ENCODE measurements at regions not wholly inside any gene's neighbourhood (a gene's known extent, or its start where the extent isn't known, plus 50 kb on each side); places are given as distances from the start of the nearest gene placed in this dataset.

DNA sequence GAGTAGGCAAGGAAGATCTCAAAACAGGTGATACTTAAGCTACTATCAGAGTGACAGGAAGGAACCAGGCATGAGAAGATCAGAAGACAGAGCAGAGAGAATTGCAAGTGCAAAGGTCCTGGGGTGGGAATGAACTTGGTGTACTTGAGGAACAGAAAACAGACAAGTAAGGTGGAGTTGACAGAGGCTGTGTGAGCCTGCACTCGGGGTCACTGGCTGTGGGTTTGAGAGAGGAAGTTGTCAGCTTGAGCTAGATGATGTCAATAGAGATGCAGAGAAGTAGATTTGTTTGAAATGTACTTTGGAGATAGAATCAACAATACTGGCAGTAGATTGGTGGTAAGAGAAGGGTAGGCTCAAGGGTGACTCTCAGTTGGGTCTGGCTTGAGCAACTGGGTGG is 209.5 kb downstream of the CLIC5 start:
- Mint-ChIP-seq H3K9me3 (no peaks in the 10 kb centered on the region), H3K4me1 (peaks cover 11% of the 10 kb centered on the region), H3K4me3 (no peak overlapping the region), H3K36me3 (peaks cover 6% of the 10 kb centered on the region), H3K27ac (no peak overlapping the region)
- ATAC-seq, result no peak
- no peak for DNase-seq (ENCODE audit: low spot score in 2 of 2)

DNA sequence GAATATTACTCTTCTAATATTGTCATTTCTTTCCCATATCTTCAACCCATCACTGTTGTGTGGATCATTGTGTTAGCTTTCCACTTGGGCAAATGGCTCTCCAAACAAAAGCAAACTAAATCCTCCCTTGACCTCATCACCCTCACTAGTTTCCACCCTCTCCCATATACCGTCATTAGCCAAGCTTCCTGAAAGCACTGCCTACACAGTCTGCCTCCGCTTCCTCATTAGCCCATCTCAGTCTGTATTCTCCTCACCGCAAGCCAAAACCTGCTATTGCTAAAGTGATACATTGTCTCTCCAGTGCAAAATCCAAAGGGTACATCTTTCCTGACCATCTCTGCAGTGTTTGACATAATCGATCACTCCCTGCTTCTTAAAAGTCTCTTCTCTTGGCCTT is 212.6 kb downstream of the CLIC5 start:
- no peak for DNase-seq (ENCODE audit: low spot score in 2 of 2)
- no peak for ATAC-seq
- no peak overlapping the region for H3K27ac Mint-ChIP-seq

GRCh38 chr6:45801471-45802289 is 214.0 kb downstream of the CLIC5 start:
- Mint-ChIP-seq H3K4me3 (peak overlapping the region; percentile 12), H3K36me3 (peaks cover 6% of the 10 kb centered on the region), H3K4me1 (peaks cover 26% of the 10 kb centered on the region), H3K27ac (peak overlapping the region; percentile 68), H3K9me3 (no peaks in the 10 kb centered on the region)
- DNase-seq (ENCODE audit: low spot score in 2 of 2) (peak; percentile 33 to 83), ATAC-seq (peak; percentile 97)

More for the DNA sequence above, 212.6 kb downstream of the CLIC5 start:
- Mint-ChIP-seq H3K36me3 (peaks cover 6% of the 10 kb centered on the region), H3K9me3 (no peaks in the 10 kb centered on the region), H3K4me1 (peaks cover 21% of the 10 kb centered on the region), H3K4me3 (no peak overlapping the region)

DNA sequence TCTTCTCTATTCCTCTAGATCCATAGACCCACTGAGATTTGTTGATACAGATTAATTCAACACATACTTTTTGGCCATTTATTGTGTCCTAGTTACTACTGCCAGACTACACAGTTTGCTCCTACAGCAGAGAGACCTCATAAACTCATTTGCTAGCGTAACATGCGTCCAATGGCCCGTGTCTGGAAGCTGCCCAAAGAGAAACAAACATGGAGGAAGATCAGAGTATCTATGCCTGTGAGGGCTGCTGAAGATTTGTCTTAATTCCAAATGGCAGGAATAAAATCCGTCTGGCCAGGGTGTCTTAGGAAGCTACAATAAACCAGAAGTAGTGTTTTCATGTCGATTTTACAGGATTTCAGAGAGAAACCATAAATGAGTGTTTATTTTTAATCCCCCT is 214.7 kb downstream of the CLIC5 start:
- peak overlapping the region; percentile 68 for H3K27ac Mint-ChIP-seq
- H3K4me3 Mint-ChIP-seq, result no peak overlapping the region
- peaks cover 26% of the 10 kb centered on the region for H3K4me1 Mint-ChIP-seq
- no peak for ATAC-seq
- no peaks in the 10 kb centered on the region for H3K9me3 Mint-ChIP-seq
- H3K36me3 Mint-ChIP-seq, result peaks cover 6% of the 10 kb centered on the region
- no peak for DNase-seq (ENCODE audit: low spot score in 2 of 2)

DNA sequence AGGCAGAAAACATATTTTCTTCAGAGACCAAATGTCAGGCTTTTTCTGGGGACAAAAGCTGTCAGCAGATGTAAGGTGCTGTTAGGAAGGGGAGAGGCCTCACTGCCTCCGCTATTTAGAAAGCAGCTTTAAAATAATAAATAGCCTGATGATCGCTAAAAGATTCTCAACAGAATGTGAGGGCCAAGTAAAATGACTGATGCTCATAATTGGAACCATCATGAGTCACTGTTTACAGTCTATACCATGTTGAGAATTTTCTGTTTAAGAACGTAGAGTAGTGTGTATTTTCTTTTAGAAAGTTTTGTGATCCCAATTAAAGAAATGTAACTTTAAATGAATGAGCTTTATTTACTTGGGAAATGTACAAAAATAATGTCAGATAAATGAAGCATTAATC is 220.0 kb downstream of the CLIC5 start:
- no peak for DNase-seq (ENCODE audit: low spot score in 2 of 2)
- no peaks in the 10 kb centered on the region for H3K36me3 Mint-ChIP-seq
- no peak overlapping the region for H3K4me3 Mint-ChIP-seq
- no peaks in the 10 kb centered on the region for H3K9me3 Mint-ChIP-seq
- H3K4me1 Mint-ChIP-seq, result peaks cover 23% of the 10 kb centered on the region
- no peak overlapping the region for H3K27ac Mint-ChIP-seq
- ATAC-seq, result no peak

GRCh38 chr6:45794465-45794864 is 221.2 kb downstream of the CLIC5 start:
- H3K4me1 Mint-ChIP-seq, result peaks cover 19% of the 10 kb centered on the region
- no peaks in the 10 kb centered on the region for H3K36me3 Mint-ChIP-seq
- no peak for ATAC-seq
- no peak overlapping the region for H3K4me3 Mint-ChIP-seq
- H3K27ac Mint-ChIP-seq, result no peak overlapping the region
- no peaks in the 10 kb centered on the region for H3K9me3 Mint-ChIP-seq
- no peak for DNase-seq (ENCODE audit: low spot score in 2 of 2)

DNA sequence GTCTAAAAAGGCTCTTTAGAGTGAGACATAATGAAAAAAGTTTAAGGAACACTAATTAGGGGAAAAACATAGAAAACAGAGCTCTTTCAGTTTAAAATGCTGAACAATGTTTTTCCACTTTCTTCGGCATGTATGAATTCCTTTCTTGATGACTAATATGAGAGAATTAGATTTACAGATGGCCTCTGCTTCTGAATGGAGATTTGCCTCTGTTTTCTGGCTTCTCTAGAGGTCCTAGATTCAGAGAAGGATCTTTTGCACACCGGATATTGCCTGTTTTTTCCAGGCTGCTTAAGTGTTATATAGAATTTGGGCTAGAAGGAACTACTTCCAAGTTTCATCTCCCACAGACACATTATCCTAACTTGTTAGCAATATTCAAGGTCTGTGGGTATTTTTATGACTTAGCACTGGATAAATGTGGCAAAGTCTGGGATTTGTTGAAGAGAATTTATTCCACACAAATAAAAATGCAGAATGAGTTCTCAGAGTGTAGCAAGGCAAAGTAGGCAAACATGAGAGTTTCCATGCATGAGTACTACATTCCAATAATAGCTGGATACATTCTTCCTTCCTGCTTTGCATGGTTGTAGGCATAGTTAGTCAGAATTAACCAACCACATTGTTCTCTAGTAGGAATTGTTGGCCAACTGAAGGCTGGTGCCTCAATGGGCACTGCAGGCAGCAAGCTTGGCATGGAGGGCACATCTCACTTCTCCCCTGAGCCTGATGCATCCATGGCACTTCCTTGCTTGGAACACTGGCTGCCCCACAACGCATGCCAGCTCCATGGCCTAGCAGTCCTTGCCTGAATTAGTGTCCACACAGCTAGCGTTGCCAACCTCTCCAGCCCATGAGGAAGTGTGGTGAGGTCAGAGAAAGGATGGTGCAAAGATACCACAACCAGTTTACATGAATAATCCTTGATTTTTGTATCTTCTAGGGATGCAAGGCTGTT is 224.2 kb downstream of the CLIC5 start:
- H3K9me3 Mint-ChIP-seq, result no peaks in the 10 kb centered on the region
- ATAC-seq (no peak), DNase-seq (ENCODE audit: low spot score in 2 of 2) (no peak)
- H3K4me1 Mint-ChIP-seq, result peaks cover 14% of the 10 kb centered on the region
- H3K4me3 Mint-ChIP-seq, result no peak overlapping the region
- no peaks in the 10 kb centered on the region for H3K36me3 Mint-ChIP-seq
- no peak overlapping the region for H3K27ac Mint-ChIP-seq

DNA sequence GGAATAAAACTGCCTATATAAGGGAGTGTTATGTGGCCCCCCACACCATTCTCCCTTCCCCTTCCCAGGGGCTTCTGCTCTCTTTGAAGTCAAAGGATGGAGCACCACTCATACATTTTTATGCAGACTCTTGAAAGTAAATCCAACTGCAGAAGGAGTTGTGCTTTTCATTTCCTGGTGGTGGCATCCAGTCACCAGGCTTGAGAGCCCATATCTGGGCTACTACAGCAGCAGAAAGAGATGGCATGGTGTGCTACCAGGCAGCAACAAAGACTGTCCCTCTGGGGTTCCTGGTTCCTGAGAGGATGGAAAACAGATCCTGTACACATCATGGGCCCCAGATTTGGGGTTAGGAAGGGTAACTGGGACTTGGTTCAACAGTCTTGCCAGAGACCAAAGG is 226.4 kb downstream of the CLIC5 start:
- Mint-ChIP-seq H3K4me1 (peaks cover 14% of the 10 kb centered on the region), H3K27ac (no peak overlapping the region), H3K36me3 (no peaks in the 10 kb centered on the region), H3K4me3 (no peak overlapping the region), H3K9me3 (no peaks in the 10 kb centered on the region)
- ATAC-seq (peak; percentile 11), DNase-seq (ENCODE audit: low spot score in 2 of 2) (no peak)

DNA sequence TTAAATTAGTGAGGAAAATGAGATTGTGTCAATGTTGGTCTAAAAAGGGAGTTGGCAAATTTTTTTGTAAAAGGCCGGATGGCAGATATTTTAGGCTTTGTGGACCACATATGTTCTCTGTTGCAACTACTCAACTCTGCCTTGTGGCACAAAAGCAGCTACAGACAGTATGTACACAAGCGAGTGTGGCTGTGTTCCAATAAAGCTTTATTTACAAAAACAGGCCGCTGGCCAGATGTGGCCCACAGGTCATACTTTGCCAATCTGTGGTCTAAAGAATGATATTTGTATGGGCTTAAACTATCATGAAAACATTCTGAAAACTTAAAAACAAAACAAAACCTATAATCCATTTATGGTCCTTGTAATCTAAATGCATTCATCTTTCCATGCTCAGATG is 228.3 kb downstream of the CLIC5 start:
- DNase-seq (ENCODE audit: low spot score in 2 of 2), result peak in 1 of 2 donors; percentile 34
- H3K36me3 Mint-ChIP-seq, result no peaks in the 10 kb centered on the region
- no peak for ATAC-seq
- no peak overlapping the region for H3K27ac Mint-ChIP-seq
- peaks cover 14% of the 10 kb centered on the region for H3K4me1 Mint-ChIP-seq
- no peak overlapping the region for H3K4me3 Mint-ChIP-seq
- H3K9me3 Mint-ChIP-seq, result no peaks in the 10 kb centered on the region

DNA sequence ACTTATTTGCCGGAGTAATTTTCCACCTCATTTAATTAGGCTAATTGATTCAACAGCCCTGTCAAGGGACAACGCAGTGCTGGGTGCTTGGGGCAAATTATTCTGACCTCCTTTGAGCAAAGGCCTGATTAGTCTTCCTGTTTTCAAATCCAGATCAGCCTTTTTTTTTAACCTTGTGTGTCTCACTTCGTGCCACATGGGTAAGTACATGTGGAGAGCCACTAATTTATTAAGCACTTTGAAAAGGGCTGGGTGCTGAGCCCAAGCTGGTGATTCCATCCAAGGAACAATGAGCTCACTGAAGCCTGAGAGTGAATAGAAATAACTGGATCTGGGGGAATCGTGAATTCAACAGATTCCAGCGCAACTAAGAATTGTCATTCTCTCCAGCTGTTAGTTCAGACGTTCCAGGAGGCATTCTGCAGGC is 229.3 kb downstream of the CLIC5 start:
- DNase-seq (ENCODE audit: low spot score in 2 of 2), result peak in 1 of 2 donors; percentile 28
- Mint-ChIP-seq H3K4me1 (peaks cover 7% of the 10 kb centered on the region), H3K9me3 (no peaks in the 10 kb centered on the region), H3K36me3 (no peaks in the 10 kb centered on the region), H3K27ac (no peak overlapping the region), H3K4me3 (no peak overlapping the region)
- no peak for ATAC-seq

- Mint-ChIP-seq H3K4me3 (no peak overlapping the region), H3K4me1 (no peaks in the 10 kb centered on the region), H3K36me3 (no peaks in the 10 kb centered on the region), H3K27ac (no peak overlapping the region), H3K9me3 (no peaks in the 10 kb centered on the region)
- DNase-seq (ENCODE audit: low spot score in 2 of 2) (no peak), ATAC-seq (no peak)
Observed at GRCh38 chr6:45784250-45784649, 231.4 kb downstream of the CLIC5 start.

GRCh38 chr6:45783716-45784115 is 231.9 kb downstream of the CLIC5 start:
- no peak for ATAC-seq
- H3K4me3 Mint-ChIP-seq, result no peak overlapping the region
- H3K27ac Mint-ChIP-seq, result no peak overlapping the region
- no peaks in the 10 kb centered on the region for H3K36me3 Mint-ChIP-seq
- H3K4me1 Mint-ChIP-seq, result no peaks in the 10 kb centered on the region
- peak in 1 of 2 donors; percentile 15 for DNase-seq (ENCODE audit: low spot score in 2 of 2)
- no peaks in the 10 kb centered on the region for H3K9me3 Mint-ChIP-seq

DNA sequence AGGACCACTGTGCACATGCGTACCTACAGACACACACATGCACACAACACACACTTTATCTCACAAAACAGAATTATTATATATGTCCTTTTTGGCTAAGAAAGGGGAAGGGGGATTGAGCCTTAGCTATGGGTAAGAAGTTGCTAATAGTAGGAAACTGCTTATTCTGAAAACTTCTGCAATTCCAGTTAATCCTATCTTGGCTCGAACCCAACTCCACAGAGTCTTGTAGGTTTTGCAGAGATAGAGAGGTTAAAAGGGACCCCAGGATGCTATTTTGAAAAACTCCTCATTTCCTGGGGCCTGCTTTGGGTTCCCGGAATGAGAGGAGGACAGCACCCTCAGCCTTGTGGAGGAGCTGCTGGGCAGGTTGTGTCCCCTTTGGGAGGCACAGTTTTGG is 233.8 kb downstream of the CLIC5 start:
- no peak for ATAC-seq
- Mint-ChIP-seq H3K4me3 (no peak overlapping the region), H3K27ac (no peak overlapping the region), H3K36me3 (no peaks in the 10 kb centered on the region), H3K9me3 (no peaks in the 10 kb centered on the region), H3K4me1 (no peaks in the 10 kb centered on the region)
- DNase-seq (ENCODE audit: low spot score in 2 of 2), result no peak

GRCh38 chr6:45780523-45780922 is 235.1 kb downstream of the CLIC5 start:
- Mint-ChIP-seq H3K4me3 (no peak overlapping the region), H3K4me1 (no peaks in the 10 kb centered on the region), H3K27ac (no peak overlapping the region), H3K36me3 (no peaks in the 10 kb centered on the region), H3K9me3 (no peaks in the 10 kb centered on the region)
- ATAC-seq, result no peak
- DNase-seq (ENCODE audit: low spot score in 2 of 2), result peak in 1 of 2 donors; percentile 12

DNA sequence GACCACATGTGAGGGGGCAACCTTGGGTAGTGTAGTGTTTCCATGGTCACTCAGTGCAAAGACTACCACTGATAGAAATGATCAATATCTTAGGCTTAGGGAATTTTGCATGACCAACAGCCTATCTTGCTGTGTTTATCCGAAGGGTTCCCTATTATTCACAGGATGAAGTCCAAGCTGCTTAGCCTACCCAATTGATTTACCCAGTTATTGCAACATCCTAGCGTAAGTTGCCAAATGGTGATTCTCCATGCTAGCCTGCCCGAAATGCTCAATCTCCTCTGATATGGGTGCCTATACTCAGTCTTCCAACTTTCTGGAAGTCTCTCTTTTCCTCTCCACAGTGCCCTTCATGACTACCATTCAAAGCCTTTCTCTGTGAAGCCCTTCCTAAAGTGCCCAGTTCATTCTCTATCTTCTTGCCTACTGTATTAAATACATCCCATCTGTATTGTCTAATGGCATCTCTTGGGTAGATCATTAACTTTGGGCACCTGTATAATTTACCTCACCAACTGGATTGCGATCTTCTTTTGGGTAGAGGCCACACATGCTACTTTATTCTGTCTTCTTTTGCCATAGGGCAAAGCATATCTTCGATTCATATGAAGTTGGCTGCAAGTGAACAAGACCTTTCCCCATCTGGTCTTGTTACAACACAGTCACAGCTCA is 240.5 kb downstream of the CLIC5 start:
- peaks cover 3% of the 10 kb centered on the region for H3K9me3 Mint-ChIP-seq
- H3K27ac Mint-ChIP-seq, result no peak overlapping the region
- H3K4me1 Mint-ChIP-seq, result no peaks in the 10 kb centered on the region
- H3K4me3 Mint-ChIP-seq, result no peak overlapping the region
- no peaks in the 10 kb centered on the region for H3K36me3 Mint-ChIP-seq
- peak in 1 of 2 donors; percentile 8 for DNase-seq (ENCODE audit: low spot score in 2 of 2)
- no peak for ATAC-seq

Measured in stimulated activated effector memory CD8-positive, alpha-beta T cell treated with anti-CD3 and anti-CD28 coated beads, Interleukin-12 subunit alpha, Interleukin-12 subunit beta, amount 100 ng/mL, for 72 hours (primary cell).